Lung (tissue), 11 donors: ENCODE measurements at regions not wholly inside any gene's neighbourhood (a gene's known extent, or its start where the extent isn't known, plus 50 kb on each side); places are given as distances from the start of the nearest gene placed in this dataset.

Experiments
- ATAC-seq: fragments of 200-7000 bp; cut with Tn5 transposase; one replicate; pipeline ENCODE4 v1.9.1; 2020; ENCODE audit warnings: moderate number of reproducible peaks; ENCODE audit not compliant: insufficient read depth, low FRiP score
- DNase-seq, 3 donors: peaks; one replicate each; pipeline ENCODE4 v3.0.0-alpha.2; 2013 to 2017
- H3K27ac ChIP-seq, 2 donors: one replicate each; pipeline ENCODE4 v1.5.1; 2013; ENCODE audit warnings: mild to moderate bottlenecking in 2 of 2, moderate library complexity in 2 of 2, control low read depth in 1 of 2, inconsistent platforms in 1 of 2, low read depth in 1 of 2, low read length in 1 of 2
- H3K27me3 ChIP-seq, 3 donors: one replicate each; pipeline ENCODE4 v1.5.1; 2013; ENCODE audit warnings: low read length in 2 of 3; ENCODE audit not compliant: control insufficient read depth in 3 of 3, insufficient read depth in 3 of 3
- H3K36me3 ChIP-seq, 4 donors: one replicate each; pipeline ENCODE4 v1.5.1; 2013; ENCODE audit warnings: low read length in 4 of 4, mild to moderate bottlenecking in 1 of 4, moderate library complexity in 1 of 4; ENCODE audit not compliant: control insufficient read depth in 4 of 4, insufficient read depth in 4 of 4
- H3K4me1 ChIP-seq, 5 donors: one replicate each; pipeline ENCODE4 v1.5.1; 2013; ENCODE audit warnings: low read length in 5 of 5, mild to moderate bottlenecking in 2 of 5, moderate library complexity in 1 of 5; ENCODE audit not compliant: control insufficient read depth in 5 of 5, insufficient read depth in 5 of 5
- H3K4me3 ChIP-seq: one replicate; pipeline ENCODE4 v1.5.1; 2013; ENCODE audit warnings: mild to moderate bottlenecking, control low read depth, moderate library complexity
- H3K9ac ChIP-seq, 2 donors: one replicate each; pipeline ENCODE4 v1.5.1; 2013; ENCODE audit warnings: low read length in 2 of 2, control low read depth in 1 of 2; ENCODE audit not compliant: insufficient read depth in 1 of 2
- H3K9me3 ChIP-seq, 4 donors: one replicate each; pipeline ENCODE4 v1.5.1; 2013; ENCODE audit warnings: low read length in 3 of 4, mild to moderate bottlenecking in 1 of 4, moderate library complexity in 1 of 4; ENCODE audit not compliant: control insufficient read depth in 4 of 4, insufficient read depth in 3 of 4
- WGBS, 2 donors: extraction: QIAGEN DNeasy Blood & Tissue Kit; methylation state at CpG; one replicate each; pipeline ENCODE4 v1.1.7; 2013; 5-methylcytosine and 5-hydroxymethylcytosine counted together
- TF ChIP-seq, protein P1 (sequence below): IDR thresholded peaks from 2 replicates; pipeline ENCODE4 v1.5.1; 2012; ENCODE audit warnings: mild to moderate bottlenecking; ENCODE audit errors: control extremely low read depth, extremely low read depth
- donor health status: control.
- donor health status: control.
- donor health status: Bipolar disorder and iron deficiency.
- donor health status: healthy.
- donor health status: DM: yes; HTN: yes; CAD: no.

DNA sequence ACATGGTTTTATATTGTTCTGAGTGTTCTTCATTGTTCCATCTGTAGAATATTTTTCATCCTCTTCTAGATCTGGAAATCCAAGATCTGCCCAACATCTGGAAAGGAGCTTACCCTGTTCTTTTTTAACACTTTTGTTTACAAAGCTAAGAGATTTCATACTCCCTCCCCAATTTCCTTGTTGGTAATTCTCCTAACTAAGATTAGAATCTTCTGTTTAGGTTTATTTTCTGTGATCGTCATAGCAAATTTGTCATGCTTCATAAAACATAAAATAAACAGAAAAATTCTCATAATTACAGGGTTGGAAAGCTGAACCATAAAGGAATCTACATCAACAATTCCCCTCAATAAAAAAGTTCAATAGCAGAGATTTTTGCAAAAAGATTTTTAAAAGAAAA lies 580.3 kb upstream of the CA10 start:
- H3K9ac ChIP-seq: no peak overlapping the region
- H3K36me3 ChIP-seq: no peaks in the 10 kb centered on the region
- TF ChIP-seq, protein P1, sequence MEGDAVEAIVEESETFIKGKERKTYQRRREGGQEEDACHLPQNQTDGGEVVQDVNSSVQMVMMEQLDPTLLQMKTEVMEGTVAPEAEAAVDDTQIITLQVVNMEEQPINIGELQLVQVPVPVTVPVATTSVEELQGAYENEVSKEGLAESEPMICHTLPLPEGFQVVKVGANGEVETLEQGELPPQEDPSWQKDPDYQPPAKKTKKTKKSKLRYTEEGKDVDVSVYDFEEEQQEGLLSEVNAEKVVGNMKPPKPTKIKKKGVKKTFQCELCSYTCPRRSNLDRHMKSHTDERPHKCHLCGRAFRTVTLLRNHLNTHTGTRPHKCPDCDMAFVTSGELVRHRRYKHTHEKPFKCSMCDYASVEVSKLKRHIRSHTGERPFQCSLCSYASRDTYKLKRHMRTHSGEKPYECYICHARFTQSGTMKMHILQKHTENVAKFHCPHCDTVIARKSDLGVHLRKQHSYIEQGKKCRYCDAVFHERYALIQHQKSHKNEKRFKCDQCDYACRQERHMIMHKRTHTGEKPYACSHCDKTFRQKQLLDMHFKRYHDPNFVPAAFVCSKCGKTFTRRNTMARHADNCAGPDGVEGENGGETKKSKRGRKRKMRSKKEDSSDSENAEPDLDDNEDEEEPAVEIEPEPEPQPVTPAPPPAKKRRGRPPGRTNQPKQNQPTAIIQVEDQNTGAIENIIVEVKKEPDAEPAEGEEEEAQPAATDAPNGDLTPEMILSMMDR: no peak
- no peaks in the 10 kb centered on the region for H3K9me3 ChIP-seq
- H3K4me3 ChIP-seq: no peak overlapping the region
- no peak for ATAC-seq
- peak overlapping the region in 1 of 2 donors; percentile 16 for H3K27ac ChIP-seq
- no peak for DNase-seq
- 42 to 71% methylated on average over 1 of the region's 1 CpG for WGBS, 2 donors
- H3K27me3 ChIP-seq: no peaks in the 10 kb centered on the region
- H3K4me1 ChIP-seq: peaks cover 0 to 4% (median 0%) of the 10 kb centered on the region in 5 donors

DNA sequence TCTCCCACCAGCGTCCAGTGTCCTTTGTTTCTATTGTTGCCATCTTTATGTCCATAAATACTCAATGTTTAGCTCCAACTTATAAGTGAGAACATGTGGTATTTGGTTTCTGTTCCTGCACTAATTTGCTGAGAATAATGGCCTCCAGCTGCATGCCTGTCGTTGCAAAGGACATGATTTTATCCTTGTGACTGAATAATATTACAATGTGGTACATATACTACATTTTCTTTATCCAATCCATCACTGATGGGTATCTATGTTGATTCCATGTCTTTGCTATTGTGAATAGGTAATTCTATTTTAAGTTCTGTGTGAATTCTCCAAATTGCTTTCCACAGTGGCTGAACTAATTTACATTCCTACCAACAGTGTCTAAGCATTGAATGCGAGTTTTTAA lies 578.6 kb upstream of the CA10 start:
- WGBS, 2 donors: 70 to 85% methylated on average over 3 of the region's 3 CpGs
- Histone ChIP-seq H3K36me3 (no peaks in the 10 kb centered on the region), H3K4me3 (no peak overlapping the region), H3K27me3 (no peaks in the 10 kb centered on the region), H3K27ac (no peak overlapping the region), H3K9me3 (no peaks in the 10 kb centered on the region), H3K9ac (no peak overlapping the region), H3K4me1 (peaks cover 0 to 4% (median 0%) of the 10 kb centered on the region in 5 donors)
- TF ChIP-seq, protein P1: no peak
- ATAC-seq (no peak), DNase-seq (peak; percentile 19 to 43 (median 38))

DNA sequence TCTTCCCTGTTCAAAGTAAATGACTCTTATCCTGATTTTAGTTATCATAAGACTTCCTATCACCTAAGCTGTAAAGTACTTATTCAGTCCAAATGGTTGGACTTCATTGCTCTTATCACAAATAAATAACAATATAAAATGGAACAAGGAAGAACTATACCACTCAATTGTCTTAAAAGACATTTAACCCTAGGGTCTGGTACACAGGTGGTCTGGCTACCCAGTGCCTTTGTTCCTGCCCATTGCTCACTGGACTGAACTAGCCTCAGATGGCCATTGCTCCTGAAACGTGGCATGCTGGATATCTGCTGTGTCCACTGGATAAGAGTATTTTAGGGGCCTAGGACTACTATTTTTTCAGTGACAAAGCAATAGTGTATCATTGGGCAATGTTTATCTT lies 574.3 kb upstream of the CA10 start:
- TF ChIP-seq, protein P1: no peak
- DNase-seq (no peak), ATAC-seq (no peak)
- H3K27ac ChIP-seq: no peak overlapping the region
- H3K4me3 ChIP-seq: no peak overlapping the region
- H3K27me3 ChIP-seq: no peaks in the 10 kb centered on the region
- 68 to 76% methylated on average over 1 of the region's 1 CpG for WGBS, 2 donors
- no peaks in the 10 kb centered on the region for H3K9me3 ChIP-seq
- H3K4me1 ChIP-seq: peaks cover 0 to 4% (median 0%) of the 10 kb centered on the region in 5 donors
- H3K36me3 ChIP-seq: no peaks in the 10 kb centered on the region
- H3K9ac ChIP-seq: no peak overlapping the region

DNA sequence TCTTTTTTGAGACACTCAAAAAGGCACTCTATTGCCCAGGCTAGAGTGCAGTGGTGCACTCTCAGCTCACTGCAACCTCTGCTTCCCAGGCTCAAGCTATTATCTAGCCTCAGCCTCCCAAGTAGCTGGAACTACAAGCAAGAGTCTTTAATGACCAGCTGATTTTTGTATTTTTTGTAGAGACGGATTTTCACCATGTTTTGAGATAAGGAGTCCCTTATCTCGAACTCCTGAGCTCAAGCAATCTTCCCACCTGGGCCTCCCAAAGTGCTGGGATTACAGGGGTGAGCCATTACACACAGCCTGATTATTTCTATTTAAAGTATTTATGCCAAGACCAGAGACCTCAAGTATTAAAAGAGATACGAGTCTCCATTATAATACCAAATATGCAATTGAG lies 566.1 kb upstream of the CA10 start:
- Histone ChIP-seq H3K4me3 (no peak overlapping the region), H3K9me3 (no peaks in the 10 kb centered on the region), H3K27me3 (no peaks in the 10 kb centered on the region), H3K9ac (no peak overlapping the region), H3K27ac (no peak overlapping the region), H3K36me3 (no peaks in the 10 kb centered on the region), H3K4me1 (no peaks in the 10 kb centered on the region)
- TF ChIP-seq, protein P1: no peak
- DNase-seq (no peak), ATAC-seq (no peak)
- WGBS, 2 donors: 53 to 60% methylated on average over 3 of the region's 3 CpGs
